ENCODE measurements at regions not wholly inside any gene's neighbourhood (a gene's known extent, or its start where the extent isn't known, plus 50 kb on each side); places are given as distances from the start of the nearest gene placed in this dataset.
"Not testable (repeated sequence)": the region's sequence is repeated elsewhere in the genome, so short reads cannot be mapped to it uniquely, and the experiment has no call there.

GRCh38 chr4:115190529-115190928 is 77.1 kb upstream of the NDST4 start:
- no peak for TF ChIP-seq CTCF (IDR thresholded peaks at IDR 0.05; ENCODE audit: low read depth, low read length, missing control alignments)
- no peak overlapping the region for H3K4me3 ChIP-seq (ENCODE audit: low read depth, low read length)
- no peak for DNase-seq (ENCODE audit: low read depth)
- in situ Hi-C loops (cut with HindIII; ENCODE audit: low sequenced_read_pairs) = no loop called here

GRCh38 chr4:115187136-115187535 is 73.7 kb upstream of the NDST4 start:
- in situ Hi-C loops (cut with HindIII; ENCODE audit: low sequenced_read_pairs) = no loop called here
- no peak for DNase-seq (ENCODE audit: low read depth)
- no peak for TF ChIP-seq CTCF (IDR thresholded peaks at IDR 0.05; ENCODE audit: low read depth, low read length, missing control alignments)
- H3K4me3 ChIP-seq (ENCODE audit: low read depth, low read length) = no peak overlapping the region

GRCh38 chr4:115179438-115180062 is 66.1 kb upstream of the NDST4 start:
- in situ Hi-C loops (cut with HindIII; ENCODE audit: low sequenced_read_pairs); H3K4me3 ChIP-seq (ENCODE audit: low read depth, low read length); DNase-seq (ENCODE audit: low read depth): not testable (repeated sequence)

- H3K4me3 ChIP-seq (ENCODE audit: low read depth, low read length); DNase-seq (ENCODE audit: low read depth); in situ Hi-C loops (cut with HindIII; ENCODE audit: low sequenced_read_pairs): not testable (repeated sequence)
These were observed 65.3 kb upstream of the NDST4 start for GRCh38 chr4:115178687-115179086.

GRCh38 chr4:115171220-115171619 is 57.8 kb upstream of the NDST4 start:
- H3K4me3 ChIP-seq (ENCODE audit: low read depth, low read length) = no peak overlapping the region
- TF ChIP-seq CTCF (IDR thresholded peaks at IDR 0.05; ENCODE audit: low read depth, low read length, missing control alignments) = no peak
- no peak for DNase-seq (ENCODE audit: low read depth)
- in situ Hi-C loops (cut with HindIII; ENCODE audit: low sequenced_read_pairs) = no loop called here

- no peak for TF ChIP-seq CTCF (IDR thresholded peaks at IDR 0.05; ENCODE audit: low read depth, low read length, missing control alignments)
- in situ Hi-C loops (cut with HindIII; ENCODE audit: low sequenced_read_pairs) = loop anchor here (5.0 kb wide), 1 partner anchor 78 kb away; no protein-coding TSS in a partner anchor
- peak; percentile 4 for DNase-seq (ENCODE audit: low read depth)
- no peak overlapping the region for H3K4me3 ChIP-seq (ENCODE audit: low read depth, low read length)
These were observed 52.1 kb upstream of the NDST4 start for GRCh38 chr4:115165503-115165902.
